ENCODE measurements at regions not wholly inside any gene's neighbourhood (a gene's known extent, or its start where the extent isn't known, plus 50 kb on each side); places are given as distances from the start of the nearest gene placed in this dataset.

DNA sequence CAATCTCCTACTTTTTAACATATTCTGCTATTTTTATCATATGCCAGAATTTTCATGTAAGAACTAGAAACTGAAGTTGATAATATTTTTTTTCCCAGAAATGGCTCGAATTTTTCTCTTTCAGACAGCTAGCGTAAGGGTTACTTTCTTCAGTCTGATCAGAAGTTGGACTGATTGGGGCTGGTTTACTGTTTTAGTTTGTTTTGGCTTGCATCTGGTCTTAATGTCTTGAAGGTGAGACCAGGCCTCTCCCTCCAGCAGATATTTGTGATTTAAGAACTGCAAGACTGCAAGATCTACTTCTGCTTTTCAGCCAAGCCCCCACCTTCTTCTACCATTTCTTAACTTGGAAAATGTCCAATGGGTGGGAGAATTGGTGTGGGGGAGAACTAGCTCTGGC lies 266.4 kb downstream of the HAPSTR1 start (continued):
- TF ChIP-seq TRIM24 (IDR thresholded peaks at IDR 0.05), result no peak

DNA sequence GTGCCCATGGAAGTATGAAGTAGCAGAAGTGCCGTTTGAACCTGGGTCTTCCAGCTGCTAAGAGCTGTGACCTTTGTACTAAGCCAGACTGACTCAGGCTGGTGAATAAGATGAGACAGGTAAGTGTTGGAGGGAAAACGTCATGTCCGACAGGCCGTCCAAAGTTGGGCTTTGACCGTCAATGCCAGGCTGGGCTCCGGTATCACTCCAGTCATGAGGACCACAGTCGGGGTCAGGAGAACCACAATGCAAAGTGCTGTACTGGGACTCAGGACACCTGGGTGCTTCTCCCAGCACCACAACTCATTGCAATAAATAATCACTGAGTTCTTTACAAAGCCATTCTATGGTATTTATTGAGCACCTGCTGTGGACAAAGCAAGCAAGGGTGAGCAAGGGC lies 268.6 kb downstream of the HAPSTR1 start:
- intact Hi-C loops (cut with micrococcal nuclease), result no loop called here

More for the DNA sequence above, 268.6 kb downstream of the HAPSTR1 start:
- Histone ChIP-seq H3K4me3 (no peak overlapping the region), H3K36me3 (ENCODE audit: control insufficient read depth, insufficient read depth, low read length) (no peaks in the 10 kb centered on the region), H4K20me1 (replicated peaks; ENCODE audit: control insufficient read depth, insufficient read depth, low read length) (no peaks in the 10 kb centered on the region), H3K27ac (ENCODE audit: extremely low read depth, low read depth, low read length) (no peak overlapping the region), H3K79me2 (ENCODE audit: control insufficient read depth, insufficient read depth, low read length) (no peaks in the 10 kb centered on the region), H2AFZ (ENCODE audit: low read depth, low read length) (no peak overlapping the region), H3K9me3 (replicated peaks; ENCODE audit: control insufficient read depth, insufficient read depth, low read depth, low read length) (no peaks in the 10 kb centered on the region), H3K9me1 (ENCODE audit: control insufficient read depth, insufficient read depth, low read length) (no peaks in the 10 kb centered on the region), H3K4me2 (ENCODE audit: insufficient read depth, low read length) (no peak overlapping the region), H3K9ac (ENCODE audit: insufficient read depth in 1 of 2, low read depth in 2 of 2, low read length in 2 of 2) (no peak overlapping the region), H3K4me1 (replicated peaks in 1 of 2; ENCODE audit: control insufficient read depth in 2 of 2, insufficient read depth in 2 of 2, low read length in 2 of 2) (no peaks in the 10 kb centered on the region), H3K27me3 (ENCODE audit: control insufficient read depth in 2 of 2, insufficient read depth in 2 of 2, low read length in 2 of 2) (peaks cover 2 to 10% of the 10 kb centered on the region in 2 experiments; a peak in 2 of 5 replicates)
- ATAC-seq (no peak), FAIRE-seq (no peak), DNase-seq (ENCODE audit: extremely low read depth in 1 of 4, low spot score in 3 of 4) (no peak)
- TF ChIP-seq, protein P1, sequence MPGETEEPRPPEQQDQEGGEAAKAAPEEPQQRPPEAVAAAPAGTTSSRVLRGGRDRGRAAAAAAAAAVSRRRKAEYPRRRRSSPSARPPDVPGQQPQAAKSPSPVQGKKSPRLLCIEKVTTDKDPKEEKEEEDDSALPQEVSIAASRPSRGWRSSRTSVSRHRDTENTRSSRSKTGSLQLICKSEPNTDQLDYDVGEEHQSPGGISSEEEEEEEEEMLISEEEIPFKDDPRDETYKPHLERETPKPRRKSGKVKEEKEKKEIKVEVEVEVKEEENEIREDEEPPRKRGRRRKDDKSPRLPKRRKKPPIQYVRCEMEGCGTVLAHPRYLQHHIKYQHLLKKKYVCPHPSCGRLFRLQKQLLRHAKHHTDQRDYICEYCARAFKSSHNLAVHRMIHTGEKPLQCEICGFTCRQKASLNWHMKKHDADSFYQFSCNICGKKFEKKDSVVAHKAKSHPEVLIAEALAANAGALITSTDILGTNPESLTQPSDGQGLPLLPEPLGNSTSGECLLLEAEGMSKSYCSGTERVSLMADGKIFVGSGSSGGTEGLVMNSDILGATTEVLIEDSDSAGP (CRISPR knock-in tag; IDR thresholded peaks at IDR 0.05), result no peak
- no peak for TF ChIP-seq ARNT (IDR thresholded peaks at IDR 0.05)
- POLR2A ChIA-PET, result no interaction called here
- WGBS (ENCODE audit: insufficient coverage, low coverage, missing lambda C conversion rate), result 2% methylated on average over 7 of the region's 7 CpGs
- in situ Hi-C loops (cut with MboI), result no loop called here
- CTCF ChIA-PET (ENCODE audit: low intra/inter-chr PET ratio), result no interaction called here
- no TSS peak for BruUV-seq (replicated peaks)
